NCI-H1436 (cell line): ENCODE measurements at regions not wholly inside any gene's neighbourhood (a gene's known extent, or its start where the extent isn't known, plus 50 kb on each side); places are given as distances from the start of the nearest gene placed in this dataset.
A peak's percentile ranks its signal among the peaks of the same experiment; 100 is the strongest.
"Not testable (repeated sequence)": the region's sequence is repeated elsewhere in the genome, so short reads cannot be mapped to it uniquely, and the experiment has no call there.

ENCODE experiments used
- DNase-seq: peaks from one replicate; lab custom pipeline; 2025; lab: John Stamatoyannopoulos, UW

GRCh38 chrX:125378205-125378604 is 58.5 kb downstream of the TEX13C start:
- DNase-seq = no peak

GRCh38 chrX:125378770-125379169 is 59.1 kb downstream of the TEX13C start:
- no peak for DNase-seq

GRCh38 chrX:125382148-125382628 is 62.5 kb downstream of the TEX13C start:
- DNase-seq = no peak

- DNase-seq = no peak
Observed at GRCh38 chrX:125382889-125383288, 63.2 kb downstream of the TEX13C start.

- no peak for DNase-seq
Observed at GRCh38 chrX:125384867-125385266, 65.2 kb downstream of the TEX13C start.

GRCh38 chrX:125387945-125388344 is 68.3 kb downstream of the TEX13C start:
- no peak for DNase-seq

GRCh38 chrX:125394449-125394848 is 74.8 kb downstream of the TEX13C start:
- no peak for DNase-seq

- DNase-seq = no peak
Observed at GRCh38 chrX:125395626-125396025, 76.0 kb downstream of the TEX13C start.

GRCh38 chrX:125398959-125399440 is 79.3 kb downstream of the TEX13C start:
- no peak for DNase-seq

GRCh38 chrX:125402807-125403206 is 83.1 kb downstream of the TEX13C start:
- no peak for DNase-seq

- no peak for DNase-seq
Observed at GRCh38 chrX:125404667-125405160, 85.0 kb downstream of the TEX13C start.

GRCh38 chrX:125405339-125405738 is 85.7 kb downstream of the TEX13C start:
- DNase-seq = no peak

- no peak for DNase-seq
Observed at GRCh38 chrX:125407314-125407713, 87.6 kb downstream of the TEX13C start.

GRCh38 chrX:125420809-125421208 is 101.1 kb downstream of the TEX13C start:
- no peak for DNase-seq

GRCh38 chrX:125422986-125423385 is 103.3 kb downstream of the TEX13C start:
- no peak for DNase-seq

- DNase-seq = no peak
Observed at GRCh38 chrX:125424536-125424935, 104.9 kb downstream of the TEX13C start.

GRCh38 chrX:125436855-125437254 is 117.2 kb downstream of the TEX13C start:
- DNase-seq = peak; percentile 0

- no peak for DNase-seq
Observed at GRCh38 chrX:125439194-125439849, 119.7 kb downstream of the TEX13C start.

GRCh38 chrX:125444659-125445058 is 125.0 kb downstream of the TEX13C start:
- DNase-seq = no peak

GRCh38 chrX:125475482-125475881 is 155.8 kb downstream of the TEX13C start:
- no peak for DNase-seq

- no peak for DNase-seq
Observed at GRCh38 chrX:125492439-125492838, 172.8 kb downstream of the TEX13C start.

GRCh38 chrX:125493004-125493403 is 173.3 kb downstream of the TEX13C start:
- DNase-seq = not testable (repeated sequence)

- DNase-seq = no peak
Observed at GRCh38 chrX:125497667-125498066, 178.0 kb downstream of the TEX13C start.

- DNase-seq = no peak
Observed at GRCh38 chrX:125503769-125504168, 184.1 kb downstream of the TEX13C start.
